ENCODE measurements at regions not wholly inside any gene's neighbourhood (a gene's known extent, or its start where the extent isn't known, plus 50 kb on each side); places are given as distances from the start of the nearest gene placed in this dataset.

GRCh38 chr4:43275779-43276178 lies 383.3 kb downstream of the GRXCR1 start:
- Histone ChIP-seq H3K36me3 (replicated peaks in 1 of 2; ENCODE audit: insufficient read depth in 1 of 2, low read depth in 2 of 2) (no peaks in the 10 kb centered on the region), H3K4me3 (no peak overlapping the region), H3K4me1 (no peaks in the 10 kb centered on the region), H3K9me3 (no peaks in the 10 kb centered on the region), H3K27ac (no peak overlapping the region), H3K27me3 (no peaks in the 10 kb centered on the region)
- 91% methylated on average over 1 of the region's 1 CpG for WGBS, 2 donors
- DNase-seq (no peak), ATAC-seq (no peak)
- no peak for TF ChIP-seq CTCF (IDR thresholded peaks at IDR 0.05)
- TF ChIP-seq POLR2A (IDR thresholded peaks at IDR 0.05): no peak
- intact Hi-C loops (cut with DNase I): no loop called here

- Histone ChIP-seq H3K36me3 (replicated peaks in 1 of 2; ENCODE audit: insufficient read depth in 1 of 2, low read depth in 2 of 2) (no peaks in the 10 kb centered on the region), H3K9me3 (no peaks in the 10 kb centered on the region), H3K4me1 (no peaks in the 10 kb centered on the region), H3K4me3 (no peak overlapping the region), H3K27me3 (no peaks in the 10 kb centered on the region), H3K27ac (no peak overlapping the region)
- 17 to 32% methylated on average over 1 of the region's 1 CpG for WGBS, 2 donors
- no peak for DNase-seq
- ATAC-seq: no peak
- no peak for TF ChIP-seq CTCF (IDR thresholded peaks at IDR 0.05)
- intact Hi-C loops (cut with DNase I): no loop called here
These were observed 383.8 kb downstream of the GRXCR1 start for GRCh38 chr4:43276321-43276720.

- no peak for DNase-seq
- Histone ChIP-seq H3K36me3 (replicated peaks in 1 of 2; ENCODE audit: insufficient read depth in 1 of 2, low read depth in 2 of 2) (no peaks in the 10 kb centered on the region), H3K27ac (no peak overlapping the region), H3K4me1 (no peaks in the 10 kb centered on the region), H3K27me3 (no peaks in the 10 kb centered on the region), H3K9me3 (no peaks in the 10 kb centered on the region), H3K4me3 (no peak overlapping the region)
- TF ChIP-seq POLR2A (IDR thresholded peaks at IDR 0.05) (no peak), CTCF (IDR thresholded peaks at IDR 0.05) (no peak)
- intact Hi-C loops (cut with DNase I): no loop called here
- ATAC-seq: no peak
- 58 to 64% methylated on average over 1 of the region's 1 CpG for WGBS, 2 donors
These were observed 384.5 kb downstream of the GRXCR1 start for GRCh38 chr4:43277003-43277402.

- ATAC-seq: no peak
- Histone ChIP-seq H3K9me3 (no peaks in the 10 kb centered on the region), H3K27me3 (no peaks in the 10 kb centered on the region), H3K27ac (no peak overlapping the region), H3K4me3 (no peak overlapping the region), H3K4me1 (no peaks in the 10 kb centered on the region), H3K36me3 (replicated peaks in 1 of 2; ENCODE audit: insufficient read depth in 1 of 2, low read depth in 2 of 2) (no peaks in the 10 kb centered on the region)
- no peak for DNase-seq
- TF ChIP-seq CTCF (IDR thresholded peaks at IDR 0.05) (no peak), POLR2A (IDR thresholded peaks at IDR 0.05) (no peak)
- intact Hi-C loops (cut with DNase I): no loop called here
- WGBS, 2 donors: 62 to 67% methylated on average over 1 of the region's 1 CpG
These were observed 390.0 kb downstream of the GRXCR1 start for GRCh38 chr4:43282534-43282933.

DNA sequence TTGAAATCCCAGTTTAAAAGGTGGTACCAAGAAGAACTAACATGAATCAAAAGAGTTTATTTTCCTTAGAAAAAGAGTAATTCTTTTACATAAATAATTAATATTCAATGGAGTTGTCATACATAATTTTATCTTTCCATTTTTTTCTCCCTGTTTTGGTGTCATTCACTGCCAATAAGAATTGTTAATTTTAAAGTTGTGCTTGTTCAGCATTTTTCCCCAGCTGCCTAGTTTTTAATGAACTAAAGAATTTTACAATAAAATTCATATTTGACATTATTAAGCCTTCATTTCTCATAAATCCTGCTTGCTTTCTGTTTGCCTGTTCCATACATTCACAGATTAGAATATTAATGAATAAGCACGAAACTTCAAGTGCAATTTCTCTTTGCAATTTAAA lies 393.6 kb downstream of the GRXCR1 start:
- H3K4me3 ChIP-seq: no peak overlapping the region
- WGBS, 2 donors: 61 to 67% methylated on average over 1 of the region's 1 CpG

More for the DNA sequence above, 393.6 kb downstream of the GRXCR1 start:
- Histone ChIP-seq H3K4me1 (no peaks in the 10 kb centered on the region), H3K27me3 (no peaks in the 10 kb centered on the region), H3K27ac (no peak overlapping the region), H3K36me3 (replicated peaks in 1 of 2; ENCODE audit: insufficient read depth in 1 of 2, low read depth in 2 of 2) (no peaks in the 10 kb centered on the region), H3K9me3 (no peaks in the 10 kb centered on the region)
- DNase-seq (no peak), ATAC-seq (no peak)
- intact Hi-C loops (cut with DNase I): no loop called here
- TF ChIP-seq CTCF (IDR thresholded peaks at IDR 0.05): no peak
- no peak for TF ChIP-seq POLR2A (IDR thresholded peaks at IDR 0.05)

Measured in body of pancreas (tissue), 4 donors.